ENCODE measurements at regions not wholly inside any gene's neighbourhood (a gene's known extent, or its start where the extent isn't known, plus 50 kb on each side); places are given as distances from the start of the nearest gene placed in this dataset.

DNA sequence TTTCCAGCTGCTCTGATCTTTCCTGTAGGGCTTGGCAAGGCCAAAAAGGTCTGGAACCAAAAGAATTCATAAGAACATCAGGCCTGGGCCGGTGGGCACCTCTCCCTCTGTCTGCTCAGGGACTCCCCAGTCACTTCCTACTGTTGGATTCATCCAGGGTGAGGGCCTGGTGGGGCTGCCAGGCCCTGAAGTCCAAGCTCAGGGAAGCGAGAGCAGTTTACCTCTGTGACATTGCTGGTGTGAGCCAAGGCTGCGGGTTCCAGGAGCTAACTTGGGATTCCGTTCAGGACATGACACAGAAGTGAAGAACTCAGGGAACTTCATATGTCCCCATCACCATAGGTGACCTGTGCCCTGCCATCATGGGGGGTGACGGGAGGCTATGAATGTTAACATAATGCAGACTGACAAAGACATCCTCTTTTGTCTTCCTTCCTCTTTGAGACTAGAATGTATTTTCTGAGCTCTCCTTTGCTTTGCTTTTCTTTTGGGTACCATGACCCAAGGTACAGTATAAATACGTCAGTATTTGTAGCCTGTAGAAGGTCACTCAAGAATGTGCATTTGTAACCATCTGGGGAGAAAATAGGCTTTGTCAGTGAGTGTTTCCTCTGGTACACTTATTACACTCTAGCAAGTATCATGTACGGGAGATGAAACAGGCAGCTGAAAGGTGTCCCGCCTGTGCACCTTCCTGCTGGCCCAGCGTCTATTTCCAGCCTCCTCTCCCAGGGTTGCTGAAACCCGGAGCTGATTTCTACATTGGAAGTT lies 130.5 kb upstream of the SLC1A4 start:
- TF ChIP-seq, protein P1, sequence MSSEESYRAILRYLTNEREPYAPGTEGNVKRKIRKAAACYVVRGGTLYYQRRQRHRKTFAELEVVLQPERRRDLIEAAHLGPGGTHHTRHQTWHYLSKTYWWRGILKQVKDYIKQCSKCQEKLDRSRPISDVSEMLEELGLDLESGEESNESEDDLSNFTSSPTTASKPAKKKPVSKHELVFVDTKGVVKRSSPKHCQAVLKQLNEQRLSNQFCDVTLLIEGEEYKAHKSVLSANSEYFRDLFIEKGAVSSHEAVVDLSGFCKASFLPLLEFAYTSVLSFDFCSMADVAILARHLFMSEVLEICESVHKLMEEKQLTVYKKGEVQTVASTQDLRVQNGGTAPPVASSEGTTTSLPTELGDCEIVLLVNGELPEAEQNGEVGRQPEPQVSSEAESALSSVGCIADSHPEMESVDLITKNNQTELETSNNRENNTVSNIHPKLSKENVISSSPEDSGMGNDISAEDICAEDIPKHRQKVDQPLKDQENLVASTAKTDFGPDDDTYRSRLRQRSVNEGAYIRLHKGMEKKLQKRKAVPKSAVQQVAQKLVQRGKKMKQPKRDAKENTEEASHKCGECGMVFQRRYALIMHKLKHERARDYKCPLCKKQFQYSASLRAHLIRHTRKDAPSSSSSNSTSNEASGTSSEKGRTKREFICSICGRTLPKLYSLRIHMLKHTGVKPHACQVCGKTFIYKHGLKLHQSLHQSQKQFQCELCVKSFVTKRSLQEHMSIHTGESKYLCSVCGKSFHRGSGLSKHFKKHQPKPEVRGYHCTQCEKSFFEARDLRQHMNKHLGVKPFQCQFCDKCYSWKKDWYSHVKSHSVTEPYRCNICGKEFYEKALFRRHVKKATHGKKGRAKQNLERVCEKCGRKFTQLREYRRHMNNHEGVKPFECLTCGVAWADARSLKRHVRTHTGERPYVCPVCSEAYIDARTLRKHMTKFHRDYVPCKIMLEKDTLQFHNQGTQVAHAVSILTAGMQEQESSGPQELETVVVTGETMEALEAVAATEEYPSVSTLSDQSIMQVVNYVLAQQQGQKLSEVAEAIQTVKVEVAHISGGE (tag by site-specific recombination; conservative IDR thresholded peaks at IDR 0.05; ENCODE audit: low read depth): 0 out of 2 replicates have a peak, but pooled peaks have one; percentile 22
- peak; percentile 72 for TF ChIP-seq ZNF335 (tag by site-specific recombination; conservative IDR thresholded peaks at IDR 0.05)
- TF ChIP-seq ZNF596 (tag by site-specific recombination; IDR thresholded peaks at IDR 0.05): no peak
- TF ChIP-seq ZNF394 (tag by site-specific recombination; IDR thresholded peaks at IDR 0.05; ENCODE audit: borderline replicate concordance): no peak
- TF ChIP-seq ZNF140 (tag by site-specific recombination; IDR thresholded peaks at IDR 0.05): no peak
- H3K4me1 ChIP-seq (ENCODE audit: control insufficient read depth, insufficient read depth, low read length): peaks cover 4% of the 10 kb centered on the region; the same call in 1 of the 2 replicates
- no peak overlapping the region for H3K4me3 ChIP-seq (ENCODE audit: low read depth, low read length)
- no peaks in the 10 kb centered on the region for H3K9me3 ChIP-seq (ENCODE audit: control insufficient read depth, insufficient read depth, low read depth, low read length)
- H3K36me3 ChIP-seq (ENCODE audit: control insufficient read depth in 2 of 2, insufficient read depth in 1 of 2, low read length in 2 of 2): no peaks in the 10 kb centered on the region
- CTCF ChIA-PET: interaction anchor here (0.6 to 1.3 kb wide), 8 partner anchors 9 to 531 kb away, joined by 3 to 5 read pairs (median 3); no protein-coding TSS in a partner anchor
- POLR2A ChIA-PET: interaction anchor here (0.5 to 2.2 kb wide), 6 partner anchors 91 to 1017 kb away, joined by 3 to 14 read pairs (median 7); partner anchors contain the start of genes SERTAD2 and UGP2
- H3K27ac ChIP-seq (ENCODE audit: extremely low read depth, low read depth, low read length): peak overlapping the region; percentile 60; the same call in 1 of the 2 replicates

DNA sequence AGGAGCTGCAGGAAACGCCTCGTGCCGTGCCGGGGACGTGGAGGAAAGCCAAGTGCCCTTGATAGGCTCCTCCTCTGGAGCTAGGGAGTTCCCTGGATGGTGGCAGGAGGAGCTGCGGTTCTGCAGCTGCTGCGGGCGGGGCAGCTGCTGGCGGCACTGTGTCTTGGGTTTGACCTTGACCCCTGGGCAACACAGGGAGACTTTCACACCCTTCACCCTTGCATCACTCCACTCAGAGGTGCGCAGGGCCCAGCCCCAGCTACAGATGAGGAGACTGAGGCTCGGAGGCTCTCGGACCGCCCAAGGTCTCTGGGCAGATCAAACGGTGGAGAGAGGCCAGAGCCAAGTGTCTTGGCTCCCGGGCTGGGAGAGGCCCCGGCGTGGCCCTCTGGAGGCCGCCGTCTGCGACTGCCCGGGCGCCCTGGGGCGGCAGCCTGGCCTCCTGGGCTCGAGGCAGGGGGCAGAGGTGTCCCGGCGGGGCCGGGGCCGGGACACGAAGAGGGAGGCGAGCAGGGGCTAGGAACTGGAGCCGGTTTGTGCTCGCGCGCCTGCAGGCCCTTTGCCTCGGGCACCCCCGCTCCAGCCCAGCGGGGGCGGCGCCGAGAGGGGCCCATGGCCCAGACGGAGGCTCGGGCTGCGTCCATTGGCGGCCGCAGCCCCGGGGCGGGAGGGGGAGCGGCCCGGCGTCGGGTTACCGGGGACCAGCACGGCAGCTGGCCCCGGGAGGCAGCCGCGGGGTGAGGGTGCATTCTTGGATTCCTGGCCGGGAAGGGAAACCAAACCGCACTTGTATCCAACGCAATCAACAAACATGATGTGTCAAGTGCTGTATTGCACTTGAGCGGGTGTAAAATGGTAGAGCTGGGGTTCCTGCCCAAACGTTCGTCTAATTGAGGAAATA lies 129.6 kb upstream of the SLC1A4 start:
- Histone ChIP-seq H3K36me3 (ENCODE audit: control insufficient read depth in 2 of 2, insufficient read depth in 1 of 2, low read length in 2 of 2) (no peaks in the 10 kb centered on the region), H3K4me3 (ENCODE audit: low read depth, low read length) (peak overlapping the region; percentile 3; the same call in 1 of the 2 replicates), H3K9me3 (ENCODE audit: control insufficient read depth, insufficient read depth, low read depth, low read length) (no peaks in the 10 kb centered on the region), H3K4me1 (ENCODE audit: control insufficient read depth, insufficient read depth, low read length) (peaks cover 4% of the 10 kb centered on the region; the same call in 1 of the 2 replicates), H3K27ac (ENCODE audit: extremely low read depth, low read depth, low read length) (peak overlapping the region; percentile 60)
- CTCF ChIA-PET: interaction anchor here (0.5 to 1.3 kb wide), 8 partner anchors 9 to 272 kb away, joined by 3 to 5 read pairs (median 4); no protein-coding TSS in a partner anchor
- POLR2A ChIA-PET: interaction anchor here (0.5 to 2.2 kb wide), 8 partner anchors 92 to 1018 kb away, joined by 3 to 14 read pairs (median 6); partner anchors contain the start of genes SERTAD2 and UGP2
- TF ChIP-seq, protein P2, sequence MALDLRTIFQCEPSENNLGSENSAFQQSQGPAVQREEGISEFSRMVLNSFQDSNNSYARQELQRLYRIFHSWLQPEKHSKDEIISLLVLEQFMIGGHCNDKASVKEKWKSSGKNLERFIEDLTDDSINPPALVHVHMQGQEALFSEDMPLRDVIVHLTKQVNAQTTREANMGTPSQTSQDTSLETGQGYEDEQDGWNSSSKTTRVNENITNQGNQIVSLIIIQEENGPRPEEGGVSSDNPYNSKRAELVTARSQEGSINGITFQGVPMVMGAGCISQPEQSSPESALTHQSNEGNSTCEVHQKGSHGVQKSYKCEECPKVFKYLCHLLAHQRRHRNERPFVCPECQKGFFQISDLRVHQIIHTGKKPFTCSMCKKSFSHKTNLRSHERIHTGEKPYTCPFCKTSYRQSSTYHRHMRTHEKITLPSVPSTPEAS (tag by site-specific recombination; IDR thresholded peaks at IDR 0.05): peak; percentile 25; the same call in 1 of the 2 replicates
- TF ChIP-seq BCL11A (tag by site-specific recombination; IDR thresholded peaks at IDR 0.05; ENCODE audit: low read depth) (peak; percentile 72), ZFP3 (tag by site-specific recombination; IDR thresholded peaks at IDR 0.05; ENCODE audit: low read depth) (no peak), ZNF174 (tag by site-specific recombination; IDR thresholded peaks at IDR 0.05) (no peak), ZNF404 (tag by site-specific recombination; IDR thresholded peaks at IDR 0.05) (no peak), ZNF521 (tag by site-specific recombination; IDR thresholded peaks at IDR 0.05) (no peak), ZBTB1 (tag by site-specific recombination; IDR thresholded peaks at IDR 0.05) (no peak), ZNF677 (tag by site-specific recombination; IDR thresholded peaks at IDR 0.05) (no peak), GLI4 (tag by site-specific recombination; IDR thresholded peaks at IDR 0.05) (no peak), ZEB2 (tag by site-specific recombination; IDR thresholded peaks at IDR 0.05) (no peak), GFI1B (tag by site-specific recombination; IDR thresholded peaks at IDR 0.05) (no peak)
- TF ChIP-seq, protein P3, sequence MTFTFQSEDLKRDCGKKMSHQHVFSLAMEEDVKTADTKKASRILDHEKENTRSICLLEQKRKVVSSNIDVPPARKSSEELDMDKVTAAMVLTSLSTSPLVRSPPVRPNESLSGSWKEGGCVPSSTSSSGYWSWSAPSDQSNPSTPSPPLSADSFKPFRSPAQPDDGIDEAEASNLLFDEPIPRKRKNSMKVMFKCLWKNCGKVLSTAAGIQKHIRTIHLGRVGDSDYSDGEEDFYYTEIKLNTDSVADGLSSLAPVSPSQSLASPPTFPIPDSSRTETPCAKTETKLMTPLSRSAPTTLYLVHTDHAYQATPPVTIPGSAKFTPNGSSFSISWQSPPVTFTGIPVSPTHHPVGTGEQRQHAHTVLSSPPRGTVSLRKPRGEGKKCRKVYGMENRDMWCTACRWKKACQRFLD (tag by site-specific recombination; IDR thresholded peaks at IDR 0.05): no peak
- TF ChIP-seq, protein P4, sequence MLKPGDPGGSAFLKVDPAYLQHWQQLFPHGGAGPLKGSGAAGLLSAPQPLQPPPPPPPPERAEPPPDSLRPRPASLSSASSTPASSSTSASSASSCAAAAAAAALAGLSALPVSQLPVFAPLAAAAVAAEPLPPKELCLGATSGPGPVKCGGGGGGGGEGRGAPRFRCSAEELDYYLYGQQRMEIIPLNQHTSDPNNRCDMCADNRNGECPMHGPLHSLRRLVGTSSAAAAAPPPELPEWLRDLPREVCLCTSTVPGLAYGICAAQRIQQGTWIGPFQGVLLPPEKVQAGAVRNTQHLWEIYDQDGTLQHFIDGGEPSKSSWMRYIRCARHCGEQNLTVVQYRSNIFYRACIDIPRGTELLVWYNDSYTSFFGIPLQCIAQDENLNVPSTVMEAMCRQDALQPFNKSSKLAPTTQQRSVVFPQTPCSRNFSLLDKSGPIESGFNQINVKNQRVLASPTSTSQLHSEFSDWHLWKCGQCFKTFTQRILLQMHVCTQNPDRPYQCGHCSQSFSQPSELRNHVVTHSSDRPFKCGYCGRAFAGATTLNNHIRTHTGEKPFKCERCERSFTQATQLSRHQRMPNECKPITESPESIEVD (tag by site-specific recombination; IDR thresholded peaks at IDR 0.05): no peak
- TF ChIP-seq, protein P5, sequence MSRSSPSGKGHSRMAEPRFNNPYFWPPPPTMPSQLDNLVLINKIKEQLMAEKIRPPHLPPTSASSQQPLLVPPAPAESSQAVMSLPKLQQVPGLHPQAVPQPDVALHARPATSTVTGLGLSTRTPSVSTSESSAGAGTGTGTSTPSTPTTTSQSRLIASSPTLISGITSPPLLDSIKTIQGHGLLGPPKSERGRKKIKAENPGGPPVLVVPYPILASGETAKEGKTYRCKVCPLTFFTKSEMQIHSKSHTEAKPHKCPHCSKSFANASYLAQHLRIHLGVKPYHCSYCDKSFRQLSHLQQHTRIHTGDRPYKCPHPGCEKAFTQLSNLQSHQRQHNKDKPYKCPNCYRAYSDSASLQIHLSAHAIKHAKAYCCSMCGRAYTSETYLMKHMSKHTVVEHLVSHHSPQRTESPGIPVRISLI (tag by site-specific recombination; IDR thresholded peaks at IDR 0.05): no peak
- TF ChIP-seq, protein P6, sequence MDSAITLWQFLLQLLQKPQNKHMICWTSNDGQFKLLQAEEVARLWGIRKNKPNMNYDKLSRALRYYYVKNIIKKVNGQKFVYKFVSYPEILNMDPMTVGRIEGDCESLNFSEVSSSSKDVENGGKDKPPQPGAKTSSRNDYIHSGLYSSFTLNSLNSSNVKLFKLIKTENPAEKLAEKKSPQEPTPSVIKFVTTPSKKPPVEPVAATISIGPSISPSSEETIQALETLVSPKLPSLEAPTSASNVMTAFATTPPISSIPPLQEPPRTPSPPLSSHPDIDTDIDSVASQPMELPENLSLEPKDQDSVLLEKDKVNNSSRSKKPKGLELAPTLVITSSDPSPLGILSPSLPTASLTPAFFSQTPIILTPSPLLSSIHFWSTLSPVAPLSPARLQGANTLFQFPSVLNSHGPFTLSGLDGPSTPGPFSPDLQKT (IDR thresholded peaks at IDR 0.05; ENCODE audit: borderline replicate concordance, low read depth, low read length): no peak

All from HEK293 (cell line).